ENCODE measurements at regions not wholly inside any gene's neighbourhood (a gene's known extent, or its start where the extent isn't known, plus 50 kb on each side); places are given as distances from the start of the nearest gene placed in this dataset.

DNA sequence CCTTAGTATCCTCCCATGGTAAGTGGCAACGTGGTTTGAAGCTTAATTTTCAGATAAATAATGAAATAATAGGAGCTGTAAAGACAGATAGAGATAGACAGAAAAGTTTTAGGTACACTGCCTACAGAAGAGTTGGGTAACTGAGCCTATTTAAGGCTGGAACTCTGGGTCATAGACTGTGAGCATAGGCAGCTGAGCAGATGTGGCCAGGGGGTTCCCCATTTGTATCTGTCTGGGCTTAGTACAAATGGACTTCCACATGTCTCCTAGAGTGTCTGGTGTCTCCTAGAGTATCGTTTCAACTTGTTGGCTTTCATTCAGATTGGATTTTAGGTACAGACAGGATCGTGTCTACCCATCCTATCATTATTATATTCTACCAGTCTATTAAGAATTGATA lies 649.8 kb downstream of the DHX35 start:
- TF ChIP-seq EZH2 (IDR thresholded peaks at IDR 0.05; ENCODE audit: borderline replicate concordance, low read length) = no peak
- no peak for TF ChIP-seq CTCF (conservative IDR thresholded peaks at IDR 0.05 in 1 of 2, IDR thresholded peaks at IDR 0.05 in 1 of 2; ENCODE audit: extremely low read depth in 1 of 2, insufficient read depth in 1 of 2, low read depth in 1 of 2, low read length in 2 of 2)
